Renal pelvis (tissue), 1 donor: ENCODE measurements at regions not wholly inside any gene's neighbourhood (a gene's known extent, or its start where the extent isn't known, plus 50 kb on each side); places are given as distances from the start of the nearest gene placed in this dataset.
"Not testable (repeated sequence)": the region's sequence is repeated elsewhere in the genome, so short reads cannot be mapped to it uniquely, and the experiment has no call there.

ENCODE experiments used
- DNase-seq: peaks from one replicate; pipeline ENCODE4 v3.0.0-alpha.2; 2013

- no peak for DNase-seq
These were observed 196.5 kb upstream of the STK26 start for GRCh38 chrX:131826572-131826971.

GRCh38 chrX:131827935-131828334 is 195.2 kb upstream of the STK26 start:
- no peak for DNase-seq

DNA sequence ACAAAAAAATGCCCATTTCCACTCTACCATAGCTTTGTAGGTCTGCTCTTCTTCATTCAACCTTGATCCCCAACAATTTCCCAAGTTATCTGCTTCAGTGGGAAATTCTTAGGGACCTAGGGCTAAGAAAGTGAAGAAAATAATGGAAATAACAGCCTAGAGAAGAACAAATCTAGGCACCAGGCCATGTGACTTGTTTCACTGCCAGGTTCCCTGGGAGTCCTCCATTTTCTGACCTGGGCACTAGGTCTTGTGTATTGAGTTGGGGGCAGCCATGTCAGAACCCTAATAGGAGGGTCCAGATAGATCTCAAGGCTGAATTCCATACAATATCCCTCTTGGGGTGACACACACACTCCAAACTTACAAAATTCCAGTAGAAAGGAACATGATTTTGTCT is 194.6 kb upstream of the STK26 start:
- no peak for DNase-seq

- DNase-seq: peak; percentile 88
These were observed 192.5 kb upstream of the STK26 start for GRCh38 chrX:131830400-131831184.

GRCh38 chrX:131831185-131831520 is 191.9 kb upstream of the STK26 start:
- no peak for DNase-seq

GRCh38 chrX:131836161-131836560 is 186.9 kb upstream of the STK26 start:
- no peak for DNase-seq

- DNase-seq: no peak
These were observed 185.8 kb upstream of the STK26 start for GRCh38 chrX:131837325-131837724.

- no peak for DNase-seq
These were observed 182.2 kb upstream of the STK26 start for GRCh38 chrX:131840799-131841495.

- no peak for DNase-seq
These were observed 181.3 kb upstream of the STK26 start for GRCh38 chrX:131841496-131842437.

- no peak for DNase-seq
These were observed 179.1 kb upstream of the STK26 start for GRCh38 chrX:131843987-131844386.

GRCh38 chrX:131845201-131845600 is 177.9 kb upstream of the STK26 start:
- DNase-seq: no peak

DNA sequence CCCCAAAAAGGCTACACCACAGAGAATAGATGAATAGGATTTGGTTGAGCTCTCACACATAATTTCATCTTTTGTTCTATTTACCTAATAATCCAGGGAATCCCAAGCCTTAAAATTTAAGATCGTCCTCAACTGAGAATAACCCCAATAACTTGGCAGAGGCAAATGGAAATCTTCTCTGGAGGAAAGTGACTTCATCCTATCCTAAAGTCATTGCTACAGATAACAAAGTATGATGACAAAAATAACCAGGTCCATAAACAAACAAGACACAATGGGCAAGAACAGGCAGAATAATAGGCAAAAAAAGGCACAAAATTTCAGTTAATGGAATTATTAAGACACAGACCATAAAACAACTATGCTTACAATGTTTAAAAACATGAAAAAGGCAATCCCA is 177.3 kb upstream of the STK26 start:
- DNase-seq: no peak

DNA sequence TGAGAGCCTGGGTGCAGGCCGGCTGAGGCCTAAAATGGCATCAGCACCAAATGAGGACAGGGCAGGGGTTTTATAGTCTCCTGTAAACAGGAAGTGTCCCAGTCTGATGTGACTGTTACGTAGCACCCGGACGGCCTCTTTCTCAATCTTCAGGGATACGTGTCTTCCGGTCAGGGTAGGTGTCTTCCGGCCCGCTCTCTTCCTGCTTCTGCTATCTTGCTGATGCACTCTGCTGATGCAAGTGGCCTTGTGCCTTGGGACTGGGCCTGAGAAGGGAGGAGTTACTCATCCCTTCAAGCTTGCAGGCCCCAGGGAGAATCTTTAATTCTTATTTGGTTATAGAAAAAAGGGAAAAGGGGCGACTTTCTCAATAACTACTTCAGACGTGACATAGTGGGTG is 172.1 kb upstream of the STK26 start:
- not testable (repeated sequence) for DNase-seq

DNA sequence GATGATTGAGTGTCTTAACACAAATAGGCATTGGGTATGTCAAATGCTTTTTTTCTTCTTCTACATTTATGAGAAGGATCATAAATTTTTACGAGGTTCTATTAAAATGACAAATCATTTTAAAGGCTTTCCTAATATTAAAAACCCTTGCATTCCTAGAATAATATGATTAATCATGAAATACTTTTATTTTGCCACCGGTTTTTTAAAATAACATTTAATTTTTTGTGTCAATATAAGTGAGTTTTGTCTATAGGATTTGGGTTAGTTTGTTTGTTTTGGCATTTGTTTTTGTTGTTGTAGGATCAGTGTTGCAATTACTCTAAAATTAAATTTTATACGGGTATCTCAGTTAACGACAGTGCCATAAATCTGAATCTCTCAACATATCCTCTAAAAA is 169.7 kb upstream of the STK26 start:
- no peak for DNase-seq

DNA sequence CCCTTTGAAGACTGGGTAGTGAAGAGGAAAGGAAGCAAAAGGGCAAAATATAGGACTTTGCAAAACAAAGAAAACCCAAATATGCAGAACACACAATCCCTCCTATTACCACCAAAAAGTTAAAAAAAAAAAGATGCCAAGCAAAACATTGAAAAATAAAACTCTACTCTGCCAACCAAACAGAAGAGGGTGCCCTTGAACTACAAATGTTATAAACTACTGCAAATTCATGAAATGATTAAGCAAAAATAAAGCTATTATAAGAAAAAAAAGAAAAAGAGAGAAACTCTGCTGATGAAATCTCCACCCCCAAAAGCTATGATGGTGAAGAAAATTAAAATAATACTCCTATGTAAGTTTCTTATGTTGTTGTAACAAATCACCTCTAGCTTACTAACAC is 168.5 kb upstream of the STK26 start:
- DNase-seq: no peak

GRCh38 chrX:131861088-131861787 is 161.9 kb upstream of the STK26 start:
- no peak for DNase-seq

GRCh38 chrX:131862321-131862720 is 160.8 kb upstream of the STK26 start:
- DNase-seq: no peak

GRCh38 chrX:131869182-131869581 is 153.9 kb upstream of the STK26 start:
- no peak for DNase-seq

GRCh38 chrX:131874300-131874699 is 148.8 kb upstream of the STK26 start:
- DNase-seq: no peak

DNA sequence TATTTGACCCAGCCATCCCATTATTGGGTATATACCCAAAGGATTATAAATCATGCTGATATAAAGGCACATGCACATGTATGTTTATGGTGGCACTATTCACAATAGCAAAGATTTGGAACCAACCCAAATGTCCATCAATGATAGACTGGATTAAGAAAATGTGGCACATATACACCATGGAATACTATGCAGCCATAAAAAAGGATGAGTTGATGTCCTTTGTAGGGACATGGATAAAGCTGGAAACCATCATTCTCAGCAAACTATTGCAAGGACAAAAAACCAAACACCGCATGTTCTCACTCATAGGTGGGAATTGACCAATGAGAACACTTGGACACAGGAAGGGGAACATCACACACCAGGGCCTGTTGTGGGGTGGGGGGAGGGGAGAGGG is 147.3 kb upstream of the STK26 start:
- not testable (repeated sequence) for DNase-seq

- DNase-seq: no peak
These were observed 141.9 kb upstream of the STK26 start for GRCh38 chrX:131881194-131881593.

GRCh38 chrX:131885042-131885441 is 138.1 kb upstream of the STK26 start:
- DNase-seq: not testable (repeated sequence)
